HG02798 (cell line): ENCODE measurements at regions not wholly inside any gene's neighbourhood (a gene's known extent, or its start where the extent isn't known, plus 50 kb on each side); places are given as distances from the start of the nearest gene placed in this dataset.

Experiments used
- ATAC-seq: cut with Tn5 transposase; IDR thresholded peaks from one replicate; pipeline ENCODE4 v1.9.1; 2021; ENCODE audit warnings: mild to moderate bottlenecking; ENCODE audit not compliant: unreplicated experiment, poor library complexity

DNA sequence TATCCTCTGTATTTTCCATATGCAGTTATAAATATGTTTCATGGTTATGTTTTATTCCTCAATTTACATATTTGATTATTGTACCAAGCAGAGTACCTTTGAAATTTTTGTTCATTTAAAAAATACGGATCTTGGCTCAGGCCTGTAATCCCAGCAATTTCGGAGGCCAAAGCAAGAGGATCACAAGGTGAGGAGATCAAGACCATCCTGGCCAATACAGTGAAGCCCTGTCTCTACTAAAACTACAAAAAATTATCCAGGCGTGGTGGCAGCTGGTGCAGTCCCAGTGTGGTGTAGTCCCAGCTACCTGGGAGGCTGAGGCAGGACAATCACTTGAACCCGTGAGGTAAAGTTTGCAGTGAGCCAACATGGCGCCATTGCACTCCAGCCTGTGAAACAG lies 251.2 kb upstream of the TPTE start:
- peak; percentile 60 for ATAC-seq

DNA sequence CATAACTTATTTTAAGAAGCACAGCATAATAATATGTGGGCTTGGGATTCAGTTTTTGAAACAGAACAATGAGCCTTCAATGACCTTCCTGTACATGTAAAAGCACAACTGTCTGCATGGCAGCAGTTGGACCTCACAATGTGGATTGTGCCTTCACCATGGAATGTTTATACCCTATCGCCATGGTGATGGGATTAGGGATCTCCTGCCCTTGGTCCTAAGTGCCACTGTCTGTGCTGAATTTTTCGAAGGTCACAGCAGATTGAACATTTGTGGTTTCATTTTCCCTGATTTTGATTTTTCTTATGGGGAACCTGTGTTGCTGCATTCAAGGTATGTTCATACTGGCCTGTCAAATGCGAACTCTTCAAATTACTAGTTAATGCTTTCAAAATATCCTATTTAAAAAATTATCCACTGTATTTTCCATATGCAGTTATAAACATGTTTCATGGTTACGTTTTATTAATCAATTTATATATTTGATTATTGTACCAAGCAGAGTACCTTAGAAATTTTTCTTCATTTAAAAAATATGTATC lies 249.6 kb upstream of the TPTE start:
- ATAC-seq: peak; percentile 42

DNA sequence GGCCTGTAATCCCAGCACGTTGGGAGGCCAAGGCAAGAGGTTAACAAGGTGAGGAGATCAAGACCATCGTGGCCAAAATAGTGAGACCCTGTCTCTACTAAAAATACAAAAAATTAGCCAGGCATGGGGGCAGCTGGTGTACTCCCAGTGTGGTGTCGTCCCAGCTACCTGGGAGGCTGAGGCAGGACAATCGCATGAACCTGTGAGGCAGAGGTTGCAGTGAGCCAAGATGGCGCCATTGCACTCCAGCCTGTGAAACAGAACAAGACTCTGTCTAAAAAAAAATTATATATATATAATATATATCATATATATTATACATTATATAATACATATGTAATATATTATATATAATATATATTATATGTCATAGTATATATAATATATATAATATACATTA lies 249.2 kb upstream of the TPTE start:
- ATAC-seq: peak; percentile 71

DNA sequence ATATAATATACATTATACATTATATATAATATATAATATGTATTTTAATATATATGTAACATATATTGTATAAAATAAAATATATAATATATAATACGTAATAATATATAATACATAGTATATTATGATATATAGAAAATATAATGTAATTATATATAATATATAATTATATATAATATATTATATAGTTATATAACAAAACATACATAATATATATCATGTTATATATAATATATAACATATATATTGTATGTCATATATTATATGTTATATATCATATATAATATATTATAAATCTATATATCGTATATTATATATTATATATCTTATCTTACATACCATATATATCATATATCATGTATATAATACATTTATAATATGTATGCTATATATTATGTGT lies 248.2 kb upstream of the TPTE start:
- ATAC-seq: no peak

DNA sequence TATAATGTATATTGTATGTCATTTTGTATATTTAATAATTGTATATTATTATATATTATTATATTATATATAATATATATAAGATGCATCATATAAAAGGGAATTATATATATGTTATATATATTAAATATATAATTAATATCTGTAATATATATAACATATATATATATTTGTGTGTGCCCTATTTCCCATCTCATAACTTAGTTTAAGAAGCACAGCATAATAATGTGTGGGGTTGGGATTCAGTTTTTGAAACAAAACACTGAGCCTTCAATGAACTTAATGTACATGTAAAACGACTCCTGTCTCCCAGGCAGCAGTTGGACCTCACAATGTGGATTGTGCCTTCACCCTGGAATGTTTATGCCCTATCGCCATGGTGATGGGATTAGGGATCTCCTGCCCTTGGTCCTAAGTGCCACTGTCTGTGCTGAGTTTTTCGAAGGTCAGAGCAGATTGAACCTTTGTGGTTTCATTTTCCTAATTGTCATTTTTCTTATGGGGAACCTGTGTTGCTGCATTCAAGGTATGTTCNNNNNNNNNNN lies 247.5 kb upstream of the TPTE start:
- peak; percentile 87 for ATAC-seq
